PC-9 (cell line): ENCODE measurements at regions not wholly inside any gene's neighbourhood (a gene's known extent, or its start where the extent isn't known, plus 50 kb on each side); places are given as distances from the start of the nearest gene placed in this dataset.

Experiments used
- BruUV-seq: library from RNA; stranded (reverse); fragments of 400-500 nt; replicated peaks from 2 replicates; lab custom pipeline; 2021; lab: Mats Ljungman, UMichigan
- CTCF ChIA-PET: fragments of 300-600 bp; sonication (Branson Sonifier 250); formaldehyde crosslinking; loops from one replicate; lab custom pipeline; 2022; ENCODE audit warnings: antibody characterized with exemption; lab: Charles Lee
- POLR2A ChIA-PET: fragments of 300-600 bp; sonication (Branson Sonifier 250); formaldehyde crosslinking; loops from one replicate; lab custom pipeline; 2022; ENCODE audit warnings: antibody characterized with exemption; ENCODE audit not compliant: unreplicated experiment; lab: Charles Lee
- DNase-seq, 2 experiments: peaks; one replicate each; pipeline versions ENCODE4 v3.0.0 to v3.0.0-alpha.2; 2015 to 2022; ENCODE audit warnings: mixed read lengths in 1 of 2
- H2AFZ ChIP-seq: fragments of 200-600 bp; sonication (generic); 2 replicates; pipeline ENCODE4 v1.8.1; 2017; ENCODE audit warnings: antibody characterized with exemption
- H3F3A ChIP-seq: fragments of 200-600 bp; sonication (generic); 2 replicates; pipeline ENCODE4 v1.8.1; 2017; ENCODE audit warnings: antibody characterized with exemption, mild to moderate bottlenecking, low read depth; ENCODE audit not compliant: insufficient read depth
- H3K27ac ChIP-seq: fragments of 200-600 bp; sonication (generic); 2 replicates; pipeline ENCODE4 v1.6.1; 2016; ENCODE audit warnings: mixed run types
- H3K27me3 ChIP-seq: fragments of 200-600 bp; sonication (generic); 2 replicates; pipeline ENCODE4 v1.6.1; 2016; ENCODE audit warnings: low read depth, mixed run types; ENCODE audit not compliant: insufficient read depth
- H3K36me3 ChIP-seq: fragments of 200-600 bp; sonication (generic); 2 replicates; pipeline ENCODE4 v1.6.1; 2016; ENCODE audit warnings: low read depth, mixed run types
- H3K4me1 ChIP-seq: fragments of 200-600 bp; sonication (generic); replicated peaks from 2 replicates; pipeline ENCODE4 v1.6.1; 2016; ENCODE audit warnings: mixed run types; ENCODE audit not compliant: insufficient read depth
- H3K4me2 ChIP-seq: fragments of 200-600 bp; sonication (generic); 2 replicates; pipeline ENCODE4 v1.6.1; 2017; ENCODE audit warnings: mixed run types
- H3K4me3 ChIP-seq: fragments of 200-600 bp; sonication (generic); 2 replicates; pipeline ENCODE4 v1.6.1; 2016; ENCODE audit warnings: mixed run types
- H3K79me2 ChIP-seq: fragments of 200-600 bp; sonication (generic); 2 replicates; pipeline ENCODE4 v1.6.1; 2017; ENCODE audit warnings: low read depth, mixed run types
- H3K9me2 ChIP-seq: fragments of 200-600 bp; sonication (generic); 2 replicates; pipeline ENCODE4 v1.8.1; 2017; ENCODE audit warnings: mild to moderate bottlenecking; ENCODE audit not compliant: insufficient read depth
- H3K9me3 ChIP-seq: fragments of 200-600 bp; sonication (generic); 2 replicates; pipeline ENCODE4 v1.8.1; 2016; ENCODE audit warnings: low read depth; ENCODE audit not compliant: insufficient read depth
- H4K20me1 ChIP-seq: fragments of 200-600 bp; sonication (generic); 2 replicates; pipeline ENCODE4 v1.8.1; 2017; ENCODE audit not compliant: insufficient read depth
- CTCF ChIP-seq: fragments of 200-600 bp; sonication (generic); conservative IDR thresholded peaks from 2 replicates; pipeline ENCODE4 v1.6.1; 2017; ENCODE audit warnings: mixed run types, antibody characterized with exemption, mild to moderate bottlenecking, moderate library complexity
- EZH2 ChIP-seq: fragments of 200-600 bp; sonication (generic); IDR thresholded peaks from 2 replicates; pipeline ENCODE4 v1.8.0; 2017; ENCODE audit warnings: antibody characterized with exemption, low read depth
- intact Hi-C: fragments of 100-400 bp; cut with micrococcal nuclease; formaldehyde crosslinking; loops from one replicate; pipeline ENCODE4 v1.10.0; 2022; ENCODE audit not compliant: unreplicated experiment

DNA sequence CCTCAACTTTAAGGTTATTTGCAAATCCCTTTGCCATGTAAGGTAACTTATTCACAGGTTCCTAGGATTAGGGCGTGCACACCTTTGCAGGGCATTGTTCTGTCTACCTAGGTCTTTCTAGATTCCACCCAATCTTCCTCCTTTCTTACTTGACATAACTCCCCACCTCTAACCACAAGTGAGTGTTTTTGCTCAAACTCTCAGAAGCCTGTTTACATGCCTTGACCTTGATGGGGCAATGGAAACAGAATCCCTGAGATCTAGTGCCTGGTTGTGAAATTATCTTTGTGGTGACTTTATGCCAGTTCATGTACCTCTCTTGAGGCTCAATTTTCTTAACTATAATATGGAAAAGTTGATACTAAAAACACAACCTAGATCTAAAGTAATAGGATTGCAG is 296.6 kb downstream of the TTLL7 start:
- Histone ChIP-seq H3K27me3 (no peaks in the 10 kb centered on the region), H3K36me3 (no peaks in the 10 kb centered on the region), H2AFZ (no peak overlapping the region), H3K9me2 (no peaks in the 10 kb centered on the region), H3K4me2 (no peak overlapping the region), H3K9me3 (no peaks in the 10 kb centered on the region), H4K20me1 (no peaks in the 10 kb centered on the region), H3K79me2 (no peaks in the 10 kb centered on the region), H3K4me1 (no peaks in the 10 kb centered on the region), H3F3A (no peaks in the 10 kb centered on the region), H3K4me3 (no peak overlapping the region), H3K27ac (no peak overlapping the region)
- ChIA-PET POLR2A (no interaction called here), CTCF (no interaction called here)
- no TSS peak for BruUV-seq
- intact Hi-C loops, result no loop called here
- TF ChIP-seq EZH2 (no peak), CTCF (no peak)
- no peak for DNase-seq

DNA sequence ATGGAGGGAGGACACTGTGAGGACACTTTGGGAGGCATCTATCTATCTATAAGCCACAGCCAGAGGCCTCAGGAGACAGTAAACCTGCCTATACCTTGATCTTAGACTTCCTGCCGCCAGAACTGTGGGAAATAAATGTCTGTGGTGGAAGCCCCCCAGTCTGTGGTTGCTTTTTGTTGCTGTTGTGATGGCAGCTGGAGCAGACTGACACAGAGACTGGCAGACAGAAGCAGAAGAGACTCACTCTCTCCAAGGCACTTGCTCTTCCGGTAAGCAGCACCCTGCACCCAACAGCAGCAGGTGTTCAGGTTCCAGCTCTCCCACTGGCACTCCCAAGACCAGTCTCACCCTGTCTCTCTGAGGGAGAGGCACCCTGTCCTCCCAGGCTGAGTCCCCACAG is 297.6 kb downstream of the TTLL7 start:
- Histone ChIP-seq H3K36me3 (no peaks in the 10 kb centered on the region), H3K9me3 (no peaks in the 10 kb centered on the region), H3F3A (no peaks in the 10 kb centered on the region), H3K79me2 (no peaks in the 10 kb centered on the region), H3K27ac (no peak overlapping the region), H4K20me1 (no peaks in the 10 kb centered on the region), H3K27me3 (no peaks in the 10 kb centered on the region), H3K4me1 (no peaks in the 10 kb centered on the region), H3K4me2 (no peak overlapping the region), H3K4me3 (no peak overlapping the region), H2AFZ (no peak overlapping the region), H3K9me2 (no peaks in the 10 kb centered on the region)
- intact Hi-C loops, result no loop called here
- no TSS peak for BruUV-seq
- POLR2A ChIA-PET, result no interaction called here
- CTCF ChIA-PET, result no interaction called here
- no peak for DNase-seq
- TF ChIP-seq CTCF (no peak), EZH2 (no peak)

DNA sequence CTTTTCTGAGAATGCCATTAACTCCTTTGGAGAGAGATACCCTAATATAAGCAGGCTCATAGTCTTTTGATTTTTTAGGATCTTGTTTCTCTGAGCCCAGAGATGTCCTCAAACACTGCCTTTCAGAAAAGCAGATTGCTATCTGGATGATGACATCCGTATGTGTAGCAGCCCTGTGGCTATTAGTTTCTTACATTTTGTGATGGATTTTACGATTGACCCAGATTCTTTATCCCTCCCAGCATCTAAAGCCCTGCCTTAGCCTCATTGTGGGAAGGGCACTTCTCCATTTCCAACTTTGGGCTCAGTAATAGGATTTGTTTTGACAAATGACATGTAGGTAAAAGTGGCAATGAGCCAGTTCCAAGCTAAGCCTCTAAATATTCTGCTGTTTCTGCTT is 300.3 kb downstream of the TTLL7 start:
- Histone ChIP-seq H3K79me2 (no peaks in the 10 kb centered on the region), H3F3A (no peaks in the 10 kb centered on the region), H3K4me2 (no peak overlapping the region), H3K9me3 (no peaks in the 10 kb centered on the region), H3K9me2 (no peaks in the 10 kb centered on the region), H3K27me3 (no peaks in the 10 kb centered on the region), H3K4me3 (no peak overlapping the region), H4K20me1 (no peaks in the 10 kb centered on the region), H3K36me3 (no peaks in the 10 kb centered on the region), H3K4me1 (no peaks in the 10 kb centered on the region), H2AFZ (no peak overlapping the region), H3K27ac (no peak overlapping the region)
- TF ChIP-seq CTCF (no peak), EZH2 (no peak)
- intact Hi-C loops, result no loop called here
- CTCF ChIA-PET, result no interaction called here
- BruUV-seq, result no TSS peak
- POLR2A ChIA-PET, result no interaction called here
- DNase-seq, result no peak
